B cell (primary cell): ENCODE measurements at regions not wholly inside any gene's neighbourhood (a gene's known extent, or its start where the extent isn't known, plus 50 kb on each side); places are given as distances from the start of the nearest gene placed in this dataset.

Experiments used
- ATAC-seq: fragments of 200-7000 bp; cut with Tn5 transposase; one replicate; pipeline ENCODE4 v1.10.0; 2021; ENCODE audit warnings: low read depth, mild to moderate bottlenecking, moderate number of reproducible peaks, moderate library complexity
- CTCF ChIA-PET: fragments of 350-600 bp; sonication (Branson Sonifier 250); formaldehyde crosslinking; loops from one replicate; lab custom pipeline; 2021; ENCODE audit warnings: antibody characterized with exemption, inconsistent platforms; lab: Charles Lee
- POLR2A ChIA-PET: fragments of 350-600 bp; sonication (Branson Sonifier 250); formaldehyde crosslinking; loops from one replicate; lab custom pipeline; 2021; ENCODE audit warnings: antibody characterized with exemption; lab: Charles Lee
- DNase-seq: peaks from one replicate; pipeline ENCODE4 v3.0.0; 2013
- H2AFZ ChIP-seq: 2 replicates; pipeline ENCODE4 v1.6.1; 2012; ENCODE audit warnings: mild to moderate bottlenecking, low read depth, low read length; ENCODE audit not compliant: insufficient read depth, poor library complexity, severe bottlenecking
- H3K27ac ChIP-seq, 2 donors: 1 replicate in 1 of 2; 2 replicates in 1 of 2; pipeline ENCODE4 v1.5.1; 2012 to 2013; ENCODE audit warnings: low read length in 2 of 2, mild to moderate bottlenecking in 2 of 2, moderate library complexity in 1 of 2
- H3K27me3 ChIP-seq, 4 experiments: fragments of 200-600 bp in 1 of 4; sonication (generic) in 1 of 4; replicated peaks in 1 of 4; 1 replicate in 2 of 4; 2 replicates in 2 of 4; pipeline versions ENCODE4 v1.6.1 to v1.7.0; 2013 to 2016; ENCODE audit warnings: low read length in 3 of 4, mild to moderate bottlenecking in 2 of 4, mixed read lengths in 1 of 4, moderate library complexity in 1 of 4; ENCODE audit not compliant: insufficient read depth in 4 of 4, control insufficient read depth in 3 of 4; ENCODE audit errors: control extremely low read depth in 1 of 4
- H3K36me3 ChIP-seq, 2 experiments: replicated peaks in 1 of 2; 1 replicate in 1 of 2; 2 replicates in 1 of 2; pipeline versions ENCODE4 v1.6.1 to v1.7.1; 2013; ENCODE audit warnings: low read length in 1 of 2; ENCODE audit not compliant: insufficient read depth in 2 of 2, control insufficient read depth in 1 of 2; ENCODE audit errors: control extremely low read depth in 1 of 2, extremely low read depth in 1 of 2
- H3K4me1 ChIP-seq, 2 donors: fragments of 200-600 bp in 1 of 2; sonication (generic) in 1 of 2; 1 replicate in 1 of 2; 2 replicates in 1 of 2; pipeline versions ENCODE4 v1.5.1 to v1.6.1; 2013 to 2017; ENCODE audit warnings: low read length in 2 of 2; ENCODE audit not compliant: control insufficient read depth in 2 of 2, insufficient read depth in 2 of 2
- H3K4me2 ChIP-seq: replicated peaks from 2 replicates; pipeline ENCODE3; 2012; ENCODE audit warnings: mild to moderate bottlenecking, low read depth, low read length; ENCODE audit not compliant: poor library complexity, severe bottlenecking
- H3K4me3 ChIP-seq, 5 experiments: fragments of 200-600 bp in 1 of 5; sonication (generic) in 1 of 5; 1 replicate in 3 of 5; 2 replicates in 2 of 5; pipeline versions ENCODE4 v1.5.1 to v1.7.0; 2011 to 2016; ENCODE audit warnings: low read length in 4 of 5, mild to moderate bottlenecking in 4 of 5, low read depth in 2 of 5, control low read depth in 1 of 5, moderate library complexity in 1 of 5; ENCODE audit not compliant: insufficient read depth in 1 of 5; ENCODE audit errors: control extremely low read depth in 1 of 5, extremely low read depth in 1 of 5
- H3K79me2 ChIP-seq: fragments of 200-600 bp; sonication (generic); one replicate; pipeline ENCODE4 v1.6.0; 2016; ENCODE audit warnings: low read length; ENCODE audit not compliant: control insufficient read depth, insufficient read depth
- H3K9ac ChIP-seq: fragments of 200-600 bp; sonication (generic); 2 replicates; pipeline ENCODE4 v1.6.1; 2017; ENCODE audit warnings: mild to moderate bottlenecking, low read length, moderate library complexity
- H3K9me3 ChIP-seq, 3 donors: one replicate each; pipeline versions ENCODE4 v1.6.1 to v1.7.1; 2013; ENCODE audit warnings: low read length in 2 of 3; ENCODE audit not compliant: control insufficient read depth in 2 of 3, insufficient read depth in 1 of 3; ENCODE audit errors: control extremely low read depth in 1 of 3
- H4K20me1 ChIP-seq: 2 replicates; pipeline ENCODE4 v1.6.0; 2012; ENCODE audit warnings: mild to moderate bottlenecking, low read length; ENCODE audit not compliant: insufficient read depth, control insufficient read depth, poor library complexity, severe bottlenecking
- H3K27ac Mint-ChIP-seq: one replicate; pipeline ENCODE4 v1.8.0; 2021; ENCODE audit warnings: mixed read lengths
- H3K27me3 Mint-ChIP-seq: one replicate; pipeline ENCODE4 v1.8.0; 2021; ENCODE audit warnings: mixed read lengths
- H3K4me1 Mint-ChIP-seq: one replicate; pipeline ENCODE4 v1.8.0; 2021; ENCODE audit warnings: mixed read lengths
- H3K4me3 Mint-ChIP-seq: one replicate; pipeline ENCODE4 v1.8.0; 2021; ENCODE audit warnings: mixed read lengths
- H3K9me3 Mint-ChIP-seq: one replicate; pipeline ENCODE4 v1.8.0; 2022; ENCODE audit warnings: mixed read lengths; ENCODE audit not compliant: insufficient read depth
- EZH2 ChIP-seq: IDR thresholded peaks from 2 replicates; pipeline ENCODE4 v1.6.1; 2012; ENCODE audit warnings: borderline replicate concordance, low read depth, mild to moderate bottlenecking, moderate library complexity, low read length; ENCODE audit not compliant: insufficient read depth, poor library complexity, severe bottlenecking
- WGBS: methylation state at CpG from one replicate; pipeline ENCODE4 v1.1.5; 2013; ENCODE audit warnings: missing lambda C conversion rate; ENCODE audit not compliant: insufficient coverage; 5-methylcytosine and 5-hydroxymethylcytosine counted together
- intact Hi-C: fragments of 100-400 bp; cut with micrococcal nuclease; formaldehyde crosslinking; loops from one replicate; pipeline ENCODE4 v1.10.0; 2022
- TF ChIP-seq, protein P1 (sequence below): fragments of 200-600 bp; IDR thresholded peaks from one replicate; pipeline ENCODE4 v1.8.0; 2022; ENCODE audit warnings: antibody characterized with exemption, mild to moderate bottlenecking

DNA sequence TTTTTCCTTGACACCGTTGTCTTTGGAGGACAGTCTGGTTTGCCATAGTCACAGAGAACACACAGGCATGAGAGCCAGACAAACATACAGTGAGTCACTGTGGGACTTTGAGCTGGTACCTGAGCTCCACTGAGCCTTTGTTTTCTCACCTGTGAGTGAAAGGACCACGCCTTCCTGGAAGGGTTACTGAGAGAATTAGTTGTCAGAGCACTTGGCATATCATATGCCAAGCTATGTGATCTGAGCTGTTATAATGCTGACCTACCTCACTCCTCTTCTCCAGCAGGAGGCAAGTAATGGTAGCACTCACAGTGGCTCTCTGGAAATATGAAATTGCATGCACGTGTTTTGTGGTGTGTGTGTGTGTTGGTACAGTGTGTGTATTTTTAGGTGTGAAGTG, 59.7 kb downstream of the CXCL12 start:
- Histone ChIP-seq H3K9me3 (no peaks in the 10 kb centered on the region), H2AFZ (no peak overlapping the region), H3K27me3 (no peaks in the 10 kb centered on the region), H4K20me1 (no peaks in the 10 kb centered on the region), H3K4me3 (no peak overlapping the region), H3K4me2 (no peak overlapping the region), H3K79me2 (no peaks in the 10 kb centered on the region), H3K27ac (no peak overlapping the region), H3K36me3 (no peaks in the 10 kb centered on the region), H3K9ac (no peak overlapping the region), H3K4me1 (no peaks in the 10 kb centered on the region)
- Mint-ChIP-seq H3K9me3 (no peaks in the 10 kb centered on the region), H3K27me3 (no peaks in the 10 kb centered on the region), H3K4me3 (no peak overlapping the region), H3K27ac (no peak overlapping the region), H3K4me1 (no peaks in the 10 kb centered on the region)
- DNase-seq (no peak), ATAC-seq (no peak)
- TF ChIP-seq EZH2: no peak
- TF ChIP-seq, protein P1, sequence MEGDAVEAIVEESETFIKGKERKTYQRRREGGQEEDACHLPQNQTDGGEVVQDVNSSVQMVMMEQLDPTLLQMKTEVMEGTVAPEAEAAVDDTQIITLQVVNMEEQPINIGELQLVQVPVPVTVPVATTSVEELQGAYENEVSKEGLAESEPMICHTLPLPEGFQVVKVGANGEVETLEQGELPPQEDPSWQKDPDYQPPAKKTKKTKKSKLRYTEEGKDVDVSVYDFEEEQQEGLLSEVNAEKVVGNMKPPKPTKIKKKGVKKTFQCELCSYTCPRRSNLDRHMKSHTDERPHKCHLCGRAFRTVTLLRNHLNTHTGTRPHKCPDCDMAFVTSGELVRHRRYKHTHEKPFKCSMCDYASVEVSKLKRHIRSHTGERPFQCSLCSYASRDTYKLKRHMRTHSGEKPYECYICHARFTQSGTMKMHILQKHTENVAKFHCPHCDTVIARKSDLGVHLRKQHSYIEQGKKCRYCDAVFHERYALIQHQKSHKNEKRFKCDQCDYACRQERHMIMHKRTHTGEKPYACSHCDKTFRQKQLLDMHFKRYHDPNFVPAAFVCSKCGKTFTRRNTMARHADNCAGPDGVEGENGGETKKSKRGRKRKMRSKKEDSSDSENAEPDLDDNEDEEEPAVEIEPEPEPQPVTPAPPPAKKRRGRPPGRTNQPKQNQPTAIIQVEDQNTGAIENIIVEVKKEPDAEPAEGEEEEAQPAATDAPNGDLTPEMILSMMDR: no peak
- CTCF ChIA-PET: no interaction called here
- WGBS: 100% methylated on average over 1 of the region's 3 CpGs
- POLR2A ChIA-PET: no interaction called here
- intact Hi-C loops: no loop called here

DNA sequence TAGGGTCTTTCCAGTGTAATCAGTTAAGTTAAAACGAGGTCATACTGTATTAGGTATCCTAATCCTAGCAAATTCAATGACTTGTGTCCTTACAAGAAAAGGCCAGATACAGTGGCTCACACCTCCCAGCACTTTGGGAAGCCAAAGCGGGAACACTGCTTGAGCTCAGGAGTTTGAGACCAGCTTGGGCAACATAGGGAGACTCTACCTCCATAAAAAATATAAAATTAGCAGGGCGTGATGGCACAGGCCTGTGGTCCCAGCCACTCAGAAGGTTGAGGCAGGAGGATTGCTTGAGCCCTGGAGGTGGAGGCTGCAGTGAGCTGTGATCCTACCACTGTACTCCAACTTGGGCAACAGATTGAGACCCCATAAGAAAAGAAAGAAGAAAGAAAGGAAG, 61.1 kb downstream of the CXCL12 start:
- DNase-seq (no peak), ATAC-seq (no peak)
- Histone ChIP-seq H3K9ac (no peak overlapping the region), H3K4me1 (no peaks in the 10 kb centered on the region), H3K4me3 (no peak overlapping the region), H3K4me2 (no peak overlapping the region), H4K20me1 (no peaks in the 10 kb centered on the region), H3K27ac (no peak overlapping the region), H3K79me2 (no peaks in the 10 kb centered on the region), H2AFZ (no peak overlapping the region), H3K36me3 (no peaks in the 10 kb centered on the region), H3K9me3 (no peaks in the 10 kb centered on the region), H3K27me3 (no peaks in the 10 kb centered on the region)
- Mint-ChIP-seq H3K27me3 (no peaks in the 10 kb centered on the region), H3K4me3 (no peak overlapping the region), H3K27ac (no peak overlapping the region), H3K4me1 (no peaks in the 10 kb centered on the region), H3K9me3 (no peaks in the 10 kb centered on the region)
- TF ChIP-seq, protein P1: no peak
- no peak for TF ChIP-seq EZH2
- WGBS: 100% methylated on average over 2 of the region's 3 CpGs
- POLR2A ChIA-PET: no interaction called here
- intact Hi-C loops: no loop called here
- CTCF ChIA-PET: no interaction called here
